HL-60 (cell line): ENCODE measurements at regions not wholly inside any gene's neighbourhood (a gene's known extent, or its start where the extent isn't known, plus 50 kb on each side); places are given as distances from the start of the nearest gene placed in this dataset.

ENCODE experiments used
- DNase-seq, 2 experiments: peaks; one replicate each; pipeline ENCODE4 v3.0.0-alpha.2; 2010 to 2020; ENCODE audit warnings: low read depth in 1 of 2, low spot score in 1 of 2
- H3K27ac ChIP-seq: fragments of 250-450 bp; sonication (Bioruptor Pico); replicated peaks from 2 replicates; pipeline ENCODE4 v1.5.1; 2020; ENCODE audit warnings: mild to moderate bottlenecking, moderate library complexity
- H3K27me3 ChIP-seq: fragments of 250-450 bp; sonication (Bioruptor Pico); 2 replicates; pipeline ENCODE4 v1.5.1; 2021; ENCODE audit warnings: mild to moderate bottlenecking, moderate library complexity; ENCODE audit not compliant: insufficient read depth, poor library complexity, severe bottlenecking
- H3K4me3 ChIP-seq: replicated peaks from 2 replicates; pipeline ENCODE4 v1.5.1; 2011; ENCODE audit warnings: mild to moderate bottlenecking, control low read depth, low read length; ENCODE audit not compliant: insufficient read depth
- CTCF ChIP-seq: IDR thresholded peaks from one replicate; pipeline ENCODE4 v1.5.1; 2011; ENCODE audit warnings: low read length, control low read depth, inconsistent platforms; ENCODE audit not compliant: insufficient read depth
- GABPA ChIP-seq: IDR thresholded peaks from 2 replicates; pipeline ENCODE4 v1.6.1; 2012; ENCODE audit warnings: low read depth
- POLR2AphosphoS5 ChIP-seq: IDR thresholded peaks from 2 replicates; pipeline ENCODE4 v1.6.1; 2012; ENCODE audit warnings: low read depth
- REST ChIP-seq: IDR thresholded peaks from 2 replicates; pipeline ENCODE4 v1.6.1; 2012; ENCODE audit warnings: low read depth; ENCODE audit not compliant: insufficient replicate concordance
- SPI1 ChIP-seq: IDR thresholded peaks from 2 replicates; pipeline ENCODE4 v1.6.1; 2012; ENCODE audit warnings: low read depth, mild to moderate bottlenecking, borderline replicate concordance

GRCh38 chr9:84061613-84062193 is 81.1 kb downstream of the RMI1 start:
- peaks cover 6% of the 10 kb centered on the region for H3K27me3 ChIP-seq
- H3K27ac ChIP-seq = no peak overlapping the region
- no peak for DNase-seq
- TF ChIP-seq REST (no peak), POLR2AphosphoS5 (no peak), GABPA (no peak), CTCF (no peak), SPI1 (no peak)
- H3K4me3 ChIP-seq = no peak overlapping the region

- H3K4me3 ChIP-seq = no peak overlapping the region
- no peak for DNase-seq
- peaks cover 6% of the 10 kb centered on the region for H3K27me3 ChIP-seq
- no peak overlapping the region for H3K27ac ChIP-seq
- TF ChIP-seq GABPA (no peak), CTCF (no peak), REST (no peak), SPI1 (no peak), POLR2AphosphoS5 (no peak)
Observed at GRCh38 chr9:84062538-84062937, 81.9 kb downstream of the RMI1 start.

- Histone ChIP-seq H3K4me3 (no peak overlapping the region), H3K27ac (no peak overlapping the region), H3K27me3 (no peaks in the 10 kb centered on the region)
- TF ChIP-seq GABPA (no peak), REST (no peak)
- no peak for DNase-seq
Observed at GRCh38 chr9:84067821-84068220, 87.2 kb downstream of the RMI1 start.

- no peak overlapping the region for H3K4me3 ChIP-seq
- TF ChIP-seq GABPA (no peak), SPI1 (no peak), REST (no peak), CTCF (no peak), POLR2AphosphoS5 (no peak)
- DNase-seq = no peak
- no peak overlapping the region for H3K27ac ChIP-seq
- H3K27me3 ChIP-seq = no peaks in the 10 kb centered on the region
Observed at GRCh38 chr9:84068872-84069271, 88.3 kb downstream of the RMI1 start.
